HepG2 (cell line): ENCODE measurements at regions not wholly inside any gene's neighbourhood (a gene's known extent, or its start where the extent isn't known, plus 50 kb on each side); places are given as distances from the start of the nearest gene placed in this dataset.

ENCODE experiments used
- MAZ ChIP-seq, 2 experiments: sonication (generic) in 1 of 2; formaldehyde crosslinking in 1 of 2; IDR thresholded peaks; 2 replicates each; pipeline versions ENCODE4 v1.5.0 to v1.6.1; 2012 to 2020; ENCODE audit warnings: low read depth in 2 of 2, mild to moderate bottlenecking in 2 of 2, borderline replicate concordance in 1 of 2, improper control_type of control experiment in 1 of 2, low read length in 1 of 2, missing genetic modification reagents in 1 of 2, moderate library complexity in 1 of 2
- POLR2A ChIP-seq, 2 experiments: IDR thresholded peaks; 2 replicates each; pipeline ENCODE4 v1.6.1; 2011; ENCODE audit warnings: low read depth in 2 of 2, low read length in 2 of 2, mild to moderate bottlenecking in 1 of 2, moderate library complexity in 1 of 2; ENCODE audit not compliant: insufficient read depth in 1 of 2
- RBM22 ChIP-seq: fragments of 200-400 bp; formaldehyde crosslinking; optimal IDR thresholded peaks from 2 replicates; pipeline ENCODE3; 2017; ENCODE audit warnings: mild to moderate bottlenecking, low read length, moderate library complexity
- XRCC5 ChIP-seq: fragments of 200-400 bp; formaldehyde crosslinking; optimal IDR thresholded peaks from 2 replicates; pipeline ENCODE3; 2017; ENCODE audit warnings: mild to moderate bottlenecking, low read length
- ZNF549 ChIP-seq: sonication (generic); formaldehyde crosslinking; IDR thresholded peaks from 2 replicates; pipeline ENCODE4 v1.5.0; 2020; ENCODE audit warnings: missing genetic modification reagents
- ZNF737 ChIP-seq: sonication (generic); formaldehyde crosslinking; IDR thresholded peaks from 2 replicates; pipeline ENCODE4 v1.5.0; 2020; ENCODE audit warnings: missing genetic modification reagents, mild to moderate bottlenecking, borderline replicate concordance
- TF ChIP-seq, protein P1 (sequence below): IDR thresholded peaks from 2 replicates; pipeline ENCODE4 v1.6.1; 2012; ENCODE audit warnings: inconsistent platforms
- TF ChIP-seq, protein P2 (sequence below): sonication (generic); formaldehyde crosslinking; IDR thresholded peaks from 2 replicates; pipeline ENCODE4 v1.4.0; 2020; ENCODE audit warnings: low read depth, mild to moderate bottlenecking, missing genetic modification reagents
- TF ChIP-seq, protein P3 (sequence below): sonication (generic); formaldehyde crosslinking; IDR thresholded peaks from 2 replicates; pipeline ENCODE4 v1.5.0; 2020; ENCODE audit warnings: mild to moderate bottlenecking, missing genetic modification reagents, borderline replicate concordance

DNA sequence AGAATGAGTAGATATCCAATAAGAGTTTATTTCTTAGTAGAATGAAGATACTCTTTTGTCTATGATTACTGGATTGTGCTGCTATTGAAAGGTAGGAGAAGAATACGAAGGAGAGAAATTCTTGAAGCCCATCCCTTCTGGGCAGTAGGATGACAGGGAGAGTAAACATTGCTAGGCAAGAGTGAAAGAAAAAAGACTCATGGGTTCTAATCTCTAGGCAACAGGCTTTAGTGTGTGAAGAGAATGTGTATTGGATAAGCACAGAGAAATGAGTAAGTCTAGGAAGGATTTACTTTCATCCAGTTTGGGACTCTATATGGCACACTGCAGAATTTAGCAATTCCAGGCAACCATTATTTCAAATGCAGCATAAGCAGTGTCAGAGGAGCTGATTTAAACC is 216.0 kb downstream of the GABRG2 start:
- TF ChIP-seq RBM22: no peak
- TF ChIP-seq POLR2A (IDR thresholded peaks at IDR 0.05; ENCODE audit: insufficient read depth in 1 of 2, low read depth in 2 of 2, low read length in 2 of 2): no peak
- no peak for TF ChIP-seq XRCC5
- no peak for TF ChIP-seq ZNF737 (CRISPR knock-in tag)
- TF ChIP-seq, protein P1, sequence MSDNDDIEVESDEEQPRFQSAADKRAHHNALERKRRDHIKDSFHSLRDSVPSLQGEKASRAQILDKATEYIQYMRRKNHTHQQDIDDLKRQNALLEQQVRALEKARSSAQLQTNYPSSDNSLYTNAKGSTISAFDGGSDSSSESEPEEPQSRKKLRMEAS: no peak
- no peak for TF ChIP-seq MAZ (IDR thresholded peaks at IDR 0.05; ENCODE audit: borderline replicate concordance, low read depth, low read length)
- no peak for TF ChIP-seq MAZ (CRISPR knock-in tag; IDR thresholded peaks at IDR 0.05; ENCODE audit: low read depth)
- TF ChIP-seq, protein P2, sequence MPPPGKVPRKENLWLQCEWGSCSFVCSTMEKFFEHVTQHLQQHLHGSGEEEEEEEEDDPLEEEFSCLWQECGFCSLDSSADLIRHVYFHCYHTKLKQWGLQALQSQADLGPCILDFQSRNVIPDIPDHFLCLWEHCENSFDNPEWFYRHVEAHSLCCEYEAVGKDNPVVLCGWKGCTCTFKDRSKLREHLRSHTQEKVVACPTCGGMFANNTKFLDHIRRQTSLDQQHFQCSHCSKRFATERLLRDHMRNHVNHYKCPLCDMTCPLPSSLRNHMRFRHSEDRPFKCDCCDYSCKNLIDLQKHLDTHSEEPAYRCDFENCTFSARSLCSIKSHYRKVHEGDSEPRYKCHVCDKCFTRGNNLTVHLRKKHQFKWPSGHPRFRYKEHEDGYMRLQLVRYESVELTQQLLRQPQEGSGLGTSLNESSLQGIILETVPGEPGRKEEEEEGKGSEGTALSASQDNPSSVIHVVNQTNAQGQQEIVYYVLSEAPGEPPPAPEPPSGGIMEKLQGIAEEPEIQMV: no peak
- TF ChIP-seq ZNF549: no peak
- TF ChIP-seq, protein P3, sequence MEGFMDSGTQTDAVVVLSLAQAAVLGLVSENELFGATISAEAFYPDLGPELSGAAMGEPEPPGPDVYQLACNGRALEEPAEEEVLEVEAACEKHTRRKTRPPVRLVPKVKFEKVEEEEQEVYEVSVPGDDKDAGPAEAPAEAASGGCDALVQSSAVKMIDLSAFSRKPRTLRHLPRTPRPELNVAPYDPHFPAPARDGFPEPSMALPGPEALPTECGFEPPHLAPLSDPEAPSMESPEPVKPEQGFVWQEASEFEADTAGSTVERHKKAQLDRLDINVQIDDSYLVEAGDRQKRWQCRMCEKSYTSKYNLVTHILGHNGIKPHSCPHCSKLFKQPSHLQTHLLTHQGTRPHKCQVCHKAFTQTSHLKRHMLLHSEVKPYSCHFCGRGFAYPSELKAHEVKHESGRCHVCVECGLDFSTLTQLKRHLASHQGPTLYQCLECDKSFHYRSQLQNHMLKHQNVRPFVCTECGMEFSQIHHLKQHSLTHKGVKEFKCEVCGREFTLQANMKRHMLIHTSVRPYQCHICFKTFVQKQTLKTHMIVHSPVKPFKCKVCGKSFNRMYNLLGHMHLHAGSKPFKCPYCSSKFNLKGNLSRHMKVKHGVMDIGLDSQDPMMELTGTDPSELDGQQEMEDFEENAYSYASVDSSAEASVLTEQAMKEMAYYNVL (CRISPR knock-in tag): no peak
